NCI-H128 (cell line): ENCODE measurements at regions not wholly inside any gene's neighbourhood (a gene's known extent, or its start where the extent isn't known, plus 50 kb on each side); places are given as distances from the start of the nearest gene placed in this dataset.
"Not testable (repeated sequence)": the region's sequence is repeated elsewhere in the genome, so short reads cannot be mapped to it uniquely, and the experiment has no call there.

ENCODE experiments used
- DNase-seq: peaks from one replicate; lab custom pipeline; 2025; ENCODE audit not compliant: unreplicated experiment; lab: John Stamatoyannopoulos, UW

DNA sequence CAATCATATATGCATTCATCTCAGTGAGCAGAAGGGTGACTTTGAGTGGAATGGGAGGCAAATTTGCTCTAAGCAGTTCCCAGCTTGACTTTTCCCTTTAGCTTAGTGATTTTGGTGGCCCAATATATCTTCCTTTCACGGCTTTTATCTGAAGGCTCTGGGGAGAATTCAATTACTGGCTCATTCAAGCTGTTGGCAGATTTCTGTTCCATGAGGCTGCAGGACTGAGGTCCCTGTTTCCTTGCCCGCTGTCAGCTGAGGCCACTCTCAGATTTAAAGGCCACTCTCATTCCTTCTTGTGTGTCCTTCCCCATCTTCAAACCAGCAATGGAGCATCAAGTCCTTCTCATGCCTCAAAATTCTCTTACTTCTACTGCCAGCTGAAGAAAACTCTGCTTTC, 170.4 kb upstream of the ATP10A start:
- no peak for DNase-seq

DNA sequence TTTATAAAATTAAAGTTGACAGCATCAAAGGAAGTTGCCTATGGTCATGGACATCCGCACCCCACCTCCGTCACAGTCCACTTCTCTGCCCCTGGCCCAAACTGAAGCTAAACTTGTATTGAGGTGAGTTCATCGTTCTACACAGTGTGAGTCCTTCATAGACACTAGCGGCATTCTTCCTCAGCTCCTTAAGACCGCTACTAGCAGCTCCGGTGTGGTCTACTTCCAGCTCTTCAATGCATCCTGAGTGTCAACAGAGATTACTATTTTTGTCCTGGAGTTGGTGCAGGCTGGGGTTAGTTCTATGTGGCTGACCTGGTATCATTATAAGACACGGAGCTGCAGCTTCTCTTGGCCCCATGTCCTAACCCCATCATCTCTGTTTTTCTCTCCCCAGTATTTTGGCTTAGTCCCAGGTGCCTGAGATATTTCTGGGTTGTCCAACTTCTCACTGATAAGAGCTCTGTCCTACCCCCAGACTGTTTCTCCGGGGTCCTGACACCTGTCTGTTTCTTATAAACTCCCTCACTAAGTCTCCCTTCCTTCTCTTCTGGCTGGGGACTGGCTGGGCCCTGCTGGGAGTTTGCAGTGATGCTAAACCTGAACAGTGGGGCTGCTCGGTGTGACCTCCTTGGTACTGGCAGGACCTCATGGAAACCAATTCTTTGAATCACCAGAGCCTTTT, 169.2 kb upstream of the ATP10A start:
- DNase-seq: no peak

DNA sequence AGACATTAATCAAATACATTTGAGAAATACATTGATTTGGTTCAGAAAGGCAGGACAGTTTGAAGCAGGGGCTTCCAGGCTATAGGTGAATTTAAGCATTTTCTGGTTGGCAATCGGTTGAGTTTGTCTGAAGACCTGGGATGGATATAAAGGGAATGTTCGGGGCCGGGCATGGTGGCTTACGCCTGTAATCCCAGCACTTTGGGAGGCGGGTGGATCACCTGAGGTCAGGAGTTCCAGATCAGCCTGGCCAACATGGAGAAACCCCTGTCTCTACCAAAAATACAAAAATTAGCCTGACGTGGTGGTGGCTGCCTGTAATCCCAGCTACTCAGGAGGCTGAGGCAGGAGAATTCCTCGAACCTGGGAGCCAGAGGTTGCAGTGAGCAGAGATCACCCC, 166.5 kb upstream of the ATP10A start:
- DNase-seq: not testable (repeated sequence)

- no peak for DNase-seq
Measured at GRCh38 chr15:26029146-26029545, 166.0 kb upstream of the ATP10A start.

GRCh38 chr15:26028086-26028740, 165.1 kb upstream of the ATP10A start:
- DNase-seq: no peak

DNA sequence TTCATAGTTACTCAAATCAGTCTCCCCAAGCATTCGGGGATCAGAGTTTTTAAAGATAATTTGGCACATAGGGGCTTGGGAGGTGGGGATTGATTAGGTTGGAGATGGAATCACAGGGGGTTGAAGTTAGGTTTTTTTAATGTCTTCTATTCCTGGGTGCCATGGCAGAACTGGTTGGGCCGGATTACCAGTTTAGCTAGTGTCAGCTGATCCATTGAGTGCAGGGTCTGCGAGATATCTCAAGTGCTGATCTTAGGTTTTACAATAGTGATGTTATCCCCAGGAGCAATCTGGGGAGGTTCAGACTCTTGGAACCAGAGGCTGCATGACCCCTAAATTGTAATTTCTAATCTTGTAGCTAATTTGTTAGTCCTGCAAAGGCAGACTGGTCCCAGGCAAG, 163.5 kb upstream of the ATP10A start:
- not testable (repeated sequence) for DNase-seq

- DNase-seq: no peak
Measured at GRCh38 chr15:26024241-26024640, 161.1 kb upstream of the ATP10A start.

GRCh38 chr15:26023691-26024090, 160.6 kb upstream of the ATP10A start:
- no peak for DNase-seq

DNA sequence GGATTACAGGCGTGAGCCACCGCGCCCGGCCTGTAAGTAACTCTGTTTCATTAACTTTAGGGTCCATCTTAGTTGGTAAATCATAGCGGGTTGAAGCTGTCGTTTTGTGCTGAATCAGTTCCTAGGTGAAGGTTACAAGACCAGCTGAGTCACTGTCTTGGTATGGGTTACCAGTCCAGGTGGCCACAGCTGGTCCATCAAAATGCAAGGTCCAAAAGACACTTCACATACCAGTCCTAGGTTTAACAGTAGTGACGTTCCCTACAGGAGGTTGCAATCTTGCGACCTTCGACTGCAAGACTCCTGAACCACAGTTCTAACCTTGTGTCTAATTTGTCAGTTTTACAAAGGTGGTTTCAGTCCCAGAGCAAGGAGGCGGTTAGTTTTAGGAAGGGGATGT, 160.1 kb upstream of the ATP10A start:
- DNase-seq: no peak

GRCh38 chr15:26020871-26021270, 157.7 kb upstream of the ATP10A start:
- DNase-seq: no peak

- DNase-seq: no peak
Measured at GRCh38 chr15:26017665-26018064, 154.5 kb upstream of the ATP10A start.

DNA sequence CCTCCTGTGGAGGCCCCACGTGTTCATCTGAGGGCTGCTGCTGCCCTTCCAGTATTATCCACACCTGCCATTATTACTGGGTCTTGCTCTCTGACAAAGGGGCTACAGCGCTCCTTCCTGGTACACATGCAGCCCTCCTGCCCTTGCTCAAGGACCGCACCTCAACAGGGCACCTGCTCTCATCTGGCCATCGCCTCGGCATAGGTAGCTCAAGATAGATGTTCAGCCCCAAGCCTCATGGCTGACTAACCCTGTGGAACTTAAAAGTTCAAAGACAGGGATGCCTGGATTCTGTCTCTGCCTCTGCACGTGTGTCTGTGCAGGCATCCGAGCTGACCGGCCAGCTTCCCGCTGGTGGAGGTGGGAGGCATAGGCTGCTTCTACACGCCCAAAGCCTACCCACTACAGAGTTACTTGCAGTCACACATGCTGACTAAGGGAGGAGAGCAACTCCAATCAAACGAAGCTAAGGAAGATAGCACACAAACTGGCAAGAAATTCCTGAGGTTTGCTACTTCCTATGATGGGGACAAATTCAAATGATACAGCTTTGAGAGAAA, 152.5 kb upstream of the ATP10A start:
- no peak for DNase-seq

GRCh38 chr15:26013981-26014380, 150.9 kb upstream of the ATP10A start:
- DNase-seq: no peak

DNA sequence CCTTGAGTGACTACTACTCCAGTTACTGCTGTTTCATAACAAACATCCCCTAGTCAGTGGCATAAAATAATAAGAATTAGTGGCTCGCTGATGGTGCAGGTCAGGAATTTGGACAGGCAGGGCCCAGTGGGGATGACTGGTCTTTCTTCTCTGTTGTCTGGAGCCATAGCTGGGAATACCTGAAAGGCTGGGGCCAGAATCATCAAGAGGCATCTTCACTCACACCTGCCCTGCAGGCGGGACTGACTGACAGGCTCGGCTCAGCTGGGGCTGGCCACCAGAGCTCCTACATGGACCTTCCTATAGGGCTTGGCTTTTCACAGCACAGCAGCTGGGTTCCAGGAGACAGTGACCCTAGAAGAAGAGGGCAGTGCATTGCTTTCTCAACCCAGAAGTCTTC, 148.8 kb upstream of the ATP10A start:
- DNase-seq: no peak

- no peak for DNase-seq
Measured at GRCh38 chr15:26007151-26007550, 144.0 kb upstream of the ATP10A start.

- no peak for DNase-seq
Measured at GRCh38 chr15:26001201-26001600, 138.1 kb upstream of the ATP10A start.

- peak; percentile 17 for DNase-seq
Measured at GRCh38 chr15:25993506-25993905, 130.4 kb upstream of the ATP10A start.

GRCh38 chr15:25990220-25990619, 127.1 kb upstream of the ATP10A start:
- no peak for DNase-seq

GRCh38 chr15:25989327-25989726, 126.2 kb upstream of the ATP10A start:
- DNase-seq: no peak

GRCh38 chr15:25988716-25989115, 125.6 kb upstream of the ATP10A start:
- not testable (repeated sequence) for DNase-seq

- no peak for DNase-seq
Measured at GRCh38 chr15:25987638-25988037, 124.5 kb upstream of the ATP10A start.

DNA sequence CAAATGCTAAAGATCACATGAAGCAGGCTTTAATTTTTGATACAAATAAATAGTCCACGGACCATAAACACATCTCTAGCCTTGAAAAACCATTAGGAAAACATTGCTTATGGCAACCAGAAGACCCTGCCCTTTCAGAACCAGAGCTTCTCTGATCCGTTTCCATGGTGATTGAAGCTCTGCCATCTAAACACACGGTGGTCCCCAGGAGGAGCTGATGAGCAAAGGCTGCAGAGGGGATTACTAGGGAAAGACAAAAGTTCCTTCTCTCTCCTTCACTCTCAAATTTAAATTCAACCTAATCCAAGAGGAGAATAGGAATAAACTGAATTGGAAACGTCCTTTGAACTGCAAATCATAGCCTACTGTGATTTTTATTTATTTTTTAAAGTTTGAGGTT, 122.0 kb upstream of the ATP10A start:
- DNase-seq: no peak

GRCh38 chr15:25982736-25983135, 119.6 kb upstream of the ATP10A start:
- no peak for DNase-seq
